Parathyroid adenoma (tissue), 2 donors: ENCODE measurements at regions not wholly inside any gene's neighbourhood (a gene's known extent, or its start where the extent isn't known, plus 50 kb on each side); places are given as distances from the start of the nearest gene placed in this dataset.

Experiments
- H2AFZ ChIP-seq: fragments of 300-600 bp; sonication (generic); one replicate; pipeline ENCODE4 v1.7.0; 2017; ENCODE audit warnings: antibody characterized with exemption, mild to moderate bottlenecking
- H3K27ac ChIP-seq: fragments of 300-600 bp; sonication (generic); one replicate; pipeline ENCODE4 v1.7.0; 2017
- H3K27me3 ChIP-seq: fragments of 300-600 bp; sonication (generic); one replicate; pipeline ENCODE4 v1.7.0; 2017; ENCODE audit warnings: low read length; ENCODE audit not compliant: control insufficient read depth, insufficient read depth
- H3K36me3 ChIP-seq: fragments of 300-600 bp; sonication (generic); one replicate; pipeline ENCODE4 v1.7.0; 2017; ENCODE audit warnings: low read length; ENCODE audit not compliant: control insufficient read depth, insufficient read depth
- H3K4me1 ChIP-seq: fragments of 300-600 bp; sonication (generic); one replicate; pipeline ENCODE4 v1.7.0; 2017; ENCODE audit warnings: control low read depth
- H3K4me2 ChIP-seq: fragments of 300-600 bp; sonication (generic); one replicate; pipeline ENCODE4 v1.7.0; 2017; ENCODE audit warnings: low read length
- H3K4me3 ChIP-seq: fragments of 300-600 bp; sonication (generic); one replicate; pipeline ENCODE4 v1.7.0; 2017; ENCODE audit warnings: low read depth, low read length
- H3K79me2 ChIP-seq: fragments of 300-600 bp; sonication (generic); one replicate; pipeline ENCODE4 v1.7.0; 2017; ENCODE audit warnings: control low read depth
- H3K9ac ChIP-seq: fragments of 300-600 bp; sonication (generic); one replicate; pipeline ENCODE4 v1.7.0; 2017; ENCODE audit warnings: mild to moderate bottlenecking
- H3K9me3 ChIP-seq: fragments of 300-600 bp; sonication (generic); one replicate; pipeline ENCODE4 v1.7.0; 2017; ENCODE audit warnings: low read length; ENCODE audit not compliant: control insufficient read depth
- TF ChIP-seq, protein P1 (sequence below): fragments of 300-600 bp; sonication (generic); IDR thresholded peaks from one replicate; pipeline ENCODE4 v1.7.0; 2017; ENCODE audit warnings: antibody characterized with exemption, mild to moderate bottlenecking
- donor health status: primary hyperparathyroidism.

DNA sequence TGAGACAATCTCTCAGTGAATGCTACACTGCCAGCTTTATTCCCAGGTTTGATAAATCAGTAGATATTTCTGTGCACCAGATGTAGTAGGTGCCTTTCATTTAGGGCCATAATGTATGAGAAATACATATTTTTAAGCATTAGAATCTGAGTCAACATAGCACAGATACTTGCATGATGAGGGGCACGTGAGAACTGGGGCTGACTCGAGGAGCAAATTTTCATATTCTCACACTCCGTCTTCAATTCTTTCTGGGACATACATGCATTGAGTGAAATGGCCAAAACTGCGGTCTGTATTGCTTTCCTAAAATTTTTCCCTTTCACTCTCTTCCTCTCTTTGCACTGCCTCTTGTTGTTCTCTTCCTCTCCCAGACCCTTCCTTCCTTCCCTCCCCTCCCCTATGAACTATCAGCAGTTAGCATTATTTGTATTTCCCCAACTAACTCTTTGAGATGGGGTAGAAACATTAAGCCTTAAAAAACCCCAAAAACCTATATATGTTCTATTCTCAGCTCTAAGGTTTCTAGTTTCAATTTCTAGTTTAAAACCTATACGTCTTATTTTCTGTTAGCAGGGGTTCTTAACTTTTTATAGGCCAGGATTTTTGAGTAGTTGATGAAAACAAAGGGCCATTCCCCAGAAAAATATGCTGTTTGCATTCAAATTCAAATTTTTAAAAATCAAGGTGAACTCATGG, 289.1 kb downstream of the PTBP2 start:
- TF ChIP-seq, protein P1, sequence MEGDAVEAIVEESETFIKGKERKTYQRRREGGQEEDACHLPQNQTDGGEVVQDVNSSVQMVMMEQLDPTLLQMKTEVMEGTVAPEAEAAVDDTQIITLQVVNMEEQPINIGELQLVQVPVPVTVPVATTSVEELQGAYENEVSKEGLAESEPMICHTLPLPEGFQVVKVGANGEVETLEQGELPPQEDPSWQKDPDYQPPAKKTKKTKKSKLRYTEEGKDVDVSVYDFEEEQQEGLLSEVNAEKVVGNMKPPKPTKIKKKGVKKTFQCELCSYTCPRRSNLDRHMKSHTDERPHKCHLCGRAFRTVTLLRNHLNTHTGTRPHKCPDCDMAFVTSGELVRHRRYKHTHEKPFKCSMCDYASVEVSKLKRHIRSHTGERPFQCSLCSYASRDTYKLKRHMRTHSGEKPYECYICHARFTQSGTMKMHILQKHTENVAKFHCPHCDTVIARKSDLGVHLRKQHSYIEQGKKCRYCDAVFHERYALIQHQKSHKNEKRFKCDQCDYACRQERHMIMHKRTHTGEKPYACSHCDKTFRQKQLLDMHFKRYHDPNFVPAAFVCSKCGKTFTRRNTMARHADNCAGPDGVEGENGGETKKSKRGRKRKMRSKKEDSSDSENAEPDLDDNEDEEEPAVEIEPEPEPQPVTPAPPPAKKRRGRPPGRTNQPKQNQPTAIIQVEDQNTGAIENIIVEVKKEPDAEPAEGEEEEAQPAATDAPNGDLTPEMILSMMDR = no peak
- no peak overlapping the region for H3K27ac ChIP-seq
- no peaks in the 10 kb centered on the region for H3K27me3 ChIP-seq
- H3K9ac ChIP-seq = no peak overlapping the region
- no peak overlapping the region for H3K4me2 ChIP-seq
- H3K4me1 ChIP-seq = no peaks in the 10 kb centered on the region
- no peaks in the 10 kb centered on the region for H3K9me3 ChIP-seq
- H3K4me3 ChIP-seq = no peak overlapping the region
- H3K36me3 ChIP-seq = no peaks in the 10 kb centered on the region
- H3K79me2 ChIP-seq = no peaks in the 10 kb centered on the region
- H2AFZ ChIP-seq = no peak overlapping the region

DNA sequence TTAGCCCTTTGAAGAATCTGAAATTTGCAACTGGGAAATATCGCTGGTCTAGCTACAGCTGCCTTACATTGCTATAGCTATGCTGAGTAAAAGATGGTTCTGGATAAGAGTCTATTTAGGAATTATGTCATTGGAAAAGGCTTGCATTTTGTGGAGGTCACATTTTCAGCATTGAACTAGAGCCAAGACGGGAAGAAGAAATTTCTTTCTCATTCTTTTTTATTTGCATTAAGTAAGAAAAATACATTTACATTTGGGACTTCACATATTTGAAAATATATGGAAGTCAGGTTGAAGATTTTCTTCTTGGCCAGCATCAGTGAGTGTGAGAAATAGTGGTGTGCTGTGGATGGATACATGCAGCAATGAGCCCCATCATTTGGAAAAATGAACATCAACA, 291.6 kb downstream of the PTBP2 start:
- Histone ChIP-seq H3K27ac (no peak overlapping the region), H3K4me3 (no peak overlapping the region), H2AFZ (no peak overlapping the region), H3K4me1 (no peaks in the 10 kb centered on the region), H3K36me3 (no peaks in the 10 kb centered on the region), H3K79me2 (no peaks in the 10 kb centered on the region), H3K9me3 (no peaks in the 10 kb centered on the region), H3K9ac (no peak overlapping the region), H3K27me3 (no peaks in the 10 kb centered on the region), H3K4me2 (no peak overlapping the region)
- TF ChIP-seq, protein P1 = no peak

DNA sequence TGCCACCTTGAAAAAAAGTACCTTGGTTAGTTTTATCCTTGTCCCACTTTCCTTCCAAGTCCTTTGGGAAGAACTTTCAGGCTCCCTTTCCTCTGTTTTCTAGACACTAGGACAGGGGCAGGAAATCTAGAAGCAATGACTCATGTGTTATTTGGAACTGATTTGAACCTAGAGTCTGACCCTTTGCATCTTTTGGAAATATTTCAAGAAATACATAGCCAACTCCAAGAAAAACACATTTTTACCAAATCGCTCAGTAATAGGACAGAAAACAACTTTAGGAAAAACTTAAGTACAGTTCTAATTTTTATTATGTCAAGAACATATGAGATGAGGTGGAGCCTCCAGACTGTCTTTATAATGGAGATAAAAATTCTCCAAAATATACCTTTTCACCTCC, 292.4 kb downstream of the PTBP2 start:
- Histone ChIP-seq H3K79me2 (no peaks in the 10 kb centered on the region), H3K4me3 (no peak overlapping the region), H3K9me3 (no peaks in the 10 kb centered on the region), H2AFZ (no peak overlapping the region), H3K4me2 (no peak overlapping the region), H3K4me1 (no peaks in the 10 kb centered on the region), H3K27ac (no peak overlapping the region), H3K9ac (no peak overlapping the region), H3K27me3 (no peaks in the 10 kb centered on the region), H3K36me3 (no peaks in the 10 kb centered on the region)
- TF ChIP-seq, protein P1 = no peak

DNA sequence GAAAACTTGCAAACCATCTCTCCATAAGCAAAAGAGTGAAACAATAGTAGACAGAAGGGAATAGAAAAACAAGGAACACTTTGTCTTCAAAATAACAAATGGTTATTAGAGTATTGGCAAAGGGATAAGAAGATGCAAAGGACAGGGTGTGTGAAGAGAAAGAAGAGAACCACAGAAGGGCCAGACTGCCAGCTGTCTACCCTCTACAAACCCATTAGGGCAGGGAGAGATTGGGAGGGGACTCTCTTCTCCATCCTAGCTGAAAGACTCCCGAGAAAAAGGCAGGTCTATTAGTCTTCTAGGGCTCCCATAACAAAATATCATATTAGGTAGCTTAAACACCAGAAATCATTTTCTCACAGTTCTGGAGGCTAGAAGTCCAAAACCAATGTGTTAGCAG, 292.8 kb downstream of the PTBP2 start:
- Histone ChIP-seq H3K4me1 (no peaks in the 10 kb centered on the region), H3K27me3 (no peaks in the 10 kb centered on the region), H3K9me3 (no peaks in the 10 kb centered on the region), H2AFZ (no peak overlapping the region), H3K27ac (no peak overlapping the region), H3K4me2 (no peak overlapping the region), H3K79me2 (no peaks in the 10 kb centered on the region), H3K36me3 (no peaks in the 10 kb centered on the region), H3K9ac (no peak overlapping the region), H3K4me3 (no peak overlapping the region)
- TF ChIP-seq, protein P1 = no peak

DNA sequence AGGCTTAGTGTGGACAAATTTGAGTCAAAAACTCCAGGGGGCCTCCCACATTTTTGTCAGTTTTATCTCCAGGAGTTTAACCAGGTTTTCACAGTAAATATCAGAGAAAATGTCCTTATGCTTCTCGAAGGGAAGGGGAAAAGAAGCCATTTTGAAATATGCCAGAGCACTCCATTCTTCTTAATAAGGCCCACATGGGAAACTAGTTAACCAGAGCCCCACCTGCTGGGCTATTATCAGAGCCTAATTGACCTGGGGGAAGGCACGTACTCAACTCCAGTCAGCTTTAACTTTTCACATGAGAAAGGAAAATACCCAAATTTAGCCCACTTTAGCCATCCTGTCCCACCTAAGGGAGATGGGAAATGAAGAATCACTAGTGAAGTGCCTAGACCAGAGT, 296.3 kb downstream of the PTBP2 start:
- no peaks in the 10 kb centered on the region for H3K36me3 ChIP-seq
- no peaks in the 10 kb centered on the region for H3K4me1 ChIP-seq
- no peaks in the 10 kb centered on the region for H3K9me3 ChIP-seq
- no peak overlapping the region for H2AFZ ChIP-seq
- H3K9ac ChIP-seq = no peak overlapping the region
- TF ChIP-seq, protein P1 = no peak
- H3K27ac ChIP-seq = no peak overlapping the region
- H3K4me3 ChIP-seq = no peak overlapping the region
- H3K27me3 ChIP-seq = no peaks in the 10 kb centered on the region
- H3K4me2 ChIP-seq = no peak overlapping the region
- no peaks in the 10 kb centered on the region for H3K79me2 ChIP-seq
